Gastrocnemius medialis (tissue), 4 donors: ENCODE measurements at regions not wholly inside any gene's neighbourhood (a gene's known extent, or its start where the extent isn't known, plus 50 kb on each side); places are given as distances from the start of the nearest gene placed in this dataset.

Source experiments
- ATAC-seq, 2 donors: fragments of 150-250 bp; one replicate each; pipeline ENCODE4 v1.9.1; 2016
- DNase-seq, 2 donors: peaks; one replicate each; pipeline ENCODE4 v3.0.0-alpha.2; 2019
- H3K27ac ChIP-seq, 4 donors: fragments of 200-600 bp; sonication (generic); 1 replicate in 1 of 4; 2 replicates in 3 of 4; pipeline ENCODE4 v1.5.1; 2016 to 2018; ENCODE audit warnings: mild to moderate bottlenecking in 2 of 4, moderate library complexity in 1 of 4
- H3K27me3 ChIP-seq, 3 donors: fragments of 200-600 bp; sonication (generic) in 2 of 3; 1 replicate in 1 of 3; 2 replicates in 2 of 3; pipeline versions ENCODE4 v1.5.1 to v1.6.0; 2016 to 2019; ENCODE audit warnings: mild to moderate bottlenecking in 1 of 3, moderate library complexity in 1 of 3
- H3K36me3 ChIP-seq, 2 donors: fragments of 200-600 bp; sonication (generic) in 1 of 2; one replicate each; pipeline ENCODE4 v1.5.1; 2017 to 2018
- H3K4me1 ChIP-seq, 2 donors: fragments of 200-600 bp; sonication (generic) in 1 of 2; one replicate each; pipeline ENCODE4 v1.5.1; 2016 to 2017; ENCODE audit warnings: mild to moderate bottlenecking in 2 of 2
- H3K4me3 ChIP-seq, 4 donors: fragments of 200-600 bp; sonication (generic) in 3 of 4; 1 replicate in 1 of 4; 2 replicates in 3 of 4; pipeline ENCODE4 v1.5.1; 2016 to 2019; ENCODE audit warnings: mild to moderate bottlenecking in 2 of 4
- H3K9me3 ChIP-seq, 3 donors: fragments of 200-600 bp; sonication (generic) in 2 of 3; 1 replicate in 1 of 3; 2 replicates in 2 of 3; pipeline ENCODE4 v1.5.1; 2016 to 2019
- CTCF ChIP-seq, 5 experiments: fragments of 450-650 bp in 3 of 5; fragments of 200-600 bp in 2 of 5; sonication (generic) in 2 of 5; IDR thresholded peaks in 4 of 5; conservative IDR thresholded peaks in 1 of 5; 1 replicate in 4 of 5; 2 replicates in 1 of 5; pipeline ENCODE4 v1.5.1; 2016 to 2019; ENCODE audit warnings: antibody characterized with exemption in 5 of 5, mild to moderate bottlenecking in 3 of 5, moderate library complexity in 3 of 5
- POLR2A ChIP-seq, 2 donors: fragments of 450-650 bp; IDR thresholded peaks; one replicate each; pipeline ENCODE4 v1.6.1; 2017; ENCODE audit warnings: antibody characterized with exemption in 2 of 2, mild to moderate bottlenecking in 2 of 2, moderate library complexity in 2 of 2
- in situ Hi-C, 4 donors: fragments of 200-750 bp; cut with MboI; loops; one replicate each; pipeline versions ENCODE4 v1.15.0 to v1.8.0; 2017; ENCODE audit warnings: low sequenced_read_pairs in 4 of 4
- intact Hi-C: fragments of 100-400 bp; cut with DNase I; formaldehyde crosslinking; loops from one replicate; pipeline ENCODE4 v1.15.1; 2023; ENCODE audit warnings: low total_unique reads

GRCh38 chr22:48949375-48950149 is 878.1 kb downstream of the BRD1 start:
- Histone ChIP-seq H3K27me3 (peaks cover 0 to 3% (median 2%) of the 10 kb centered on the region in 3 donors), H3K9me3 (no peaks in the 10 kb centered on the region), H3K36me3 (no peaks in the 10 kb centered on the region), H3K4me3 (no peak overlapping the region), H3K4me1 (no peaks in the 10 kb centered on the region), H3K27ac (no peak overlapping the region)
- intact Hi-C loops (no loop called here), in situ Hi-C loops (no loop called here)
- ATAC-seq: no peak
- TF ChIP-seq POLR2A (IDR thresholded peaks at IDR 0.05): no peak
- TF ChIP-seq CTCF (IDR thresholded peaks at IDR 0.05 in 4 of 5, conservative IDR thresholded peaks at IDR 0.05 in 1 of 5): no peak
- no peak for DNase-seq

DNA sequence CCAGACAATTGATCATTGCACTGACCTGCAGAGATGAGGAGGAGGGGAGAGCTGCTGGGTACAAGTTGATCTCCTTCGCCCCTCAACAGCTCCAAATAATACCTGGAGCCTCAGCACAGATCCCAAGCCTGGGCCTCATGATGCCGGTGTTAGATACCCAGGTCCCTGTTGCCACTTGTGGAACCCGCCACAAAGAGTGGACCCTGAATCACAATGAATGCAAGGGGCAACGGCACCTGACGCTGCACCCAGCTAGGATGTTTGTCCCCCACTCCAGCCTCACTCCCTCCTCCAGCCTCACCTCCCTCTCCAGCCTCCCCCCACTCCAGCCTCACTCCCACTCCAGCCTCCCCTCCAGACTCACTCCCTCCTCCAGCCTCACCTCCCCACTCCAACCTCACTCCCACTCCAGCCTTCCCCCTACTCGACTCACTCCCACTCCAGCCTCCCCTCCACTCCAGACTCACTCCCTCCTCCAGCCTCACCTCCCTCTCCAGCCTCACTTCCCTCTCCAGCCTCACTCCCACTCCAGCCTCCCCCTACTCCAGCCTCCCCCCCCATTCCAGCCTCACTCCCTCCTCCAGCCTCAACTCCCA is 879.0 kb downstream of the BRD1 start:
- Histone ChIP-seq H3K27me3 (peaks cover 0 to 3% (median 2%) of the 10 kb centered on the region in 3 donors), H3K27ac (no peak overlapping the region), H3K36me3 (no peaks in the 10 kb centered on the region), H3K4me1 (no peaks in the 10 kb centered on the region), H3K4me3 (no peak overlapping the region), H3K9me3 (no peaks in the 10 kb centered on the region)
- in situ Hi-C loops (no loop called here), intact Hi-C loops (no loop called here)
- TF ChIP-seq POLR2A (IDR thresholded peaks at IDR 0.05) (no peak), CTCF (IDR thresholded peaks at IDR 0.05 in 4 of 5, conservative IDR thresholded peaks at IDR 0.05 in 1 of 5) (no peak)
- no peak for ATAC-seq
- DNase-seq: no peak

- Histone ChIP-seq H3K9me3 (no peaks in the 10 kb centered on the region), H3K4me1 (no peaks in the 10 kb centered on the region), H3K4me3 (no peak overlapping the region), H3K36me3 (no peaks in the 10 kb centered on the region), H3K27ac (no peak overlapping the region), H3K27me3 (peaks cover 0 to 3% (median 2%) of the 10 kb centered on the region in 3 donors)
- ATAC-seq: no peak
- intact Hi-C loops (no loop called here), in situ Hi-C loops (no loop called here)
- TF ChIP-seq CTCF (IDR thresholded peaks at IDR 0.05 in 4 of 5, conservative IDR thresholded peaks at IDR 0.05 in 1 of 5): no peak
- TF ChIP-seq POLR2A (IDR thresholded peaks at IDR 0.05): no peak
- no peak for DNase-seq
Observed at GRCh38 chr22:48947636-48948035, 880.0 kb downstream of the BRD1 start.

DNA sequence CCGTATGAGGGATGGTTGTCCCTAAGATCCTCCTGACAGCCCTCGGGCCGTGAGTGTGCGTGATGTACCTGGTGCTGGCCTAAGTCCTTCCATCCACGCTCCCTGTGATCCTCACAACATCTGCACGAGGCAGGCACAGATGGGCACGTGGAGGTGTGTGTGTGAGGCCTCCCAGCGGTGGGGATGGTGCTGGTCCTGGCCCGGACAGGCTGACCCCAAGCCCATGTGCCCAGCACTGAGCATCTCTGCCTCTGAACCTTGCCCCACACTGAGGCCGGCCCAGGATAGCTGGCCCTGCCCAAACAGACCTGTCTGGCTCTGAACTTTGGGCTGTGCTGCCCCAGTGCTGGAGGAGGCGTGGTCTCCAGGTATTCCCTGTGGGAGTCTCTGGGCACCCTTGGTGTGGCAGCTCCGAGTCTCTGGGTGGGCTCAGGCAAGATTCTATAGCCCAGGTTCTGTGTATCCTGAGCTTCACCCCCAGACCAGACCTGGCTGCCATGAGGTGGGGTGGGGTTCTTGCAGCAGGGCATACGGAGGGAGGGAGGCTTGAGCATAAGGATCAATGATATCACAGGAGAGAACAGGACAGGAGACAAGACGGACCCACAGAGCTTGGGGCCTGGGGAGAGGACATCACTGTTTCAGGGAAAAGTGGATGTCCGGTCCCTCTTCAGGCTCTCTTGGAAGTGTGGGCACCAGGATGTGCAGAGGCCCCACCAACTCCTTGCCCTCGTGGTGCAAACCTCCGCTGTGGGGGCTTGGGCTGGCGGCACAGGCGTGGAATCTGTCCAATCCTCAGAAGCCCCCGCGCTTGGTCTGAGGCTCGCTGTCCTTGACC is 881.8 kb downstream of the BRD1 start:
- ATAC-seq (no peak), DNase-seq (no peak)
- H3K27ac ChIP-seq: no peak overlapping the region
- H3K36me3 ChIP-seq: no peaks in the 10 kb centered on the region
- H3K4me3 ChIP-seq: no peak overlapping the region
- TF ChIP-seq CTCF (IDR thresholded peaks at IDR 0.05 in 4 of 5, conservative IDR thresholded peaks at IDR 0.05 in 1 of 5): no peak
- TF ChIP-seq POLR2A (IDR thresholded peaks at IDR 0.05): no peak
- H3K27me3 ChIP-seq: peaks cover 0 to 2% (median 0%) of the 10 kb centered on the region in 3 donors
- intact Hi-C loops: no loop called here
- no peaks in the 10 kb centered on the region for H3K9me3 ChIP-seq
- H3K4me1 ChIP-seq: no peaks in the 10 kb centered on the region
- in situ Hi-C loops: no loop called here
